ENCODE measurements at regions not wholly inside any gene's neighbourhood (a gene's known extent, or its start where the extent isn't known, plus 50 kb on each side); places are given as distances from the start of the nearest gene placed in this dataset.

DNA sequence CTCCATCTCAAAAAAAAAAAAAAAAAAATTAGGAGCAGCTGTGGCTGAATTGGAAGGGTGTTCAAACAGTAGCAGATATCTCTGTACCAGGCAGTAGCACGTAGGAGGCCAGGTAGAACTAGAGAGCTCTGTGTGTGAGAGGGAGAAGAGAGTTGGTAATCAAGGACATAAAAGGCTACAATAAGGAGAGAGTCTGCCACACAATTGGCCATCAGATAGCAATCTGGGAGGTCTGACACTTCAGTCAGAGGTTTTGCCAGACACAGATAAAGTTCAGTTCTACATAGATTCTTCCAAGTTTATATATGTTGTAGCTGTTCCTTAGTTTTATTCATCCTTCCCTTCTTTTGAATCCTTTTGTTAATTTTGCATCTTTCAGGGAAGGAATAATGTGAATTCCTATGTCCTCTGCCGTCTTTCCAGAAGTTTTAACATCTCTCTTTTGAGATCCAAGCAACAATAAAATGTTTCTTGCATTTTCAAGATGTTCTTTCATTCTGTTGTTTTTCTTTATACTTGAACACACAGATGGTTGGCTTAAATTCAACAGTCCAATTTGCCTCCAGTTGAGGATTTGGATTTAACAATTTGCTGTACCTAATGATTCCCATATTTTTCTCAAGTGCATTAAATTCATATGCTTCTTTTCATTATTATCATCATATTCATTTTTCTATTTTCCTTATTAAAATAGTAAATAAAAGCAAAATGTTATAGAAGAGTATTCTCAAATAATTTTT, 600.3 kb upstream of the GCFC2 start:
- no peak overlapping the region for H3K4me2 ChIP-seq
- no peak overlapping the region for H3K27ac ChIP-seq
- no peaks in the 10 kb centered on the region for H3K9me2 ChIP-seq (replicated peaks; ENCODE audit: insufficient read depth)
- H3K79me2 ChIP-seq: no peaks in the 10 kb centered on the region
- no peaks in the 10 kb centered on the region for H3K27me3 ChIP-seq
- no peak overlapping the region for H2AFZ ChIP-seq
- DNase-seq (ENCODE audit: low spot score): no peak
- TF ChIP-seq EZH2 (IDR thresholded peaks at IDR 0.05; ENCODE audit: borderline replicate concordance) (no peak), EZH2phosphoT487 (IDR thresholded peaks at IDR 0.05; ENCODE audit: low read depth, severe bottlenecking, unreplicated experiment) (no peak)
- TF ChIP-seq, protein P1, sequence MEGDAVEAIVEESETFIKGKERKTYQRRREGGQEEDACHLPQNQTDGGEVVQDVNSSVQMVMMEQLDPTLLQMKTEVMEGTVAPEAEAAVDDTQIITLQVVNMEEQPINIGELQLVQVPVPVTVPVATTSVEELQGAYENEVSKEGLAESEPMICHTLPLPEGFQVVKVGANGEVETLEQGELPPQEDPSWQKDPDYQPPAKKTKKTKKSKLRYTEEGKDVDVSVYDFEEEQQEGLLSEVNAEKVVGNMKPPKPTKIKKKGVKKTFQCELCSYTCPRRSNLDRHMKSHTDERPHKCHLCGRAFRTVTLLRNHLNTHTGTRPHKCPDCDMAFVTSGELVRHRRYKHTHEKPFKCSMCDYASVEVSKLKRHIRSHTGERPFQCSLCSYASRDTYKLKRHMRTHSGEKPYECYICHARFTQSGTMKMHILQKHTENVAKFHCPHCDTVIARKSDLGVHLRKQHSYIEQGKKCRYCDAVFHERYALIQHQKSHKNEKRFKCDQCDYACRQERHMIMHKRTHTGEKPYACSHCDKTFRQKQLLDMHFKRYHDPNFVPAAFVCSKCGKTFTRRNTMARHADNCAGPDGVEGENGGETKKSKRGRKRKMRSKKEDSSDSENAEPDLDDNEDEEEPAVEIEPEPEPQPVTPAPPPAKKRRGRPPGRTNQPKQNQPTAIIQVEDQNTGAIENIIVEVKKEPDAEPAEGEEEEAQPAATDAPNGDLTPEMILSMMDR (IDR thresholded peaks at IDR 0.05; ENCODE audit: poor library complexity): no peak
- WGBS (ENCODE audit: low lambda C conversion rate, missing lambda C conversion rate): 46% methylated on average over 2 of the region's 2 CpGs
- H3K4me1 ChIP-seq (ENCODE audit: insufficient read depth): no peaks in the 10 kb centered on the region
- H3K9me3 ChIP-seq (ENCODE audit: low read depth): no peaks in the 10 kb centered on the region
- H4K20me1 ChIP-seq (ENCODE audit: insufficient read depth, poor library complexity, severe bottlenecking): no peaks in the 10 kb centered on the region
- no peak overlapping the region for H3K4me3 ChIP-seq
- no peaks in the 10 kb centered on the region for H3K36me3 ChIP-seq (replicated peaks; ENCODE audit: insufficient read depth, low read depth)

DNA sequence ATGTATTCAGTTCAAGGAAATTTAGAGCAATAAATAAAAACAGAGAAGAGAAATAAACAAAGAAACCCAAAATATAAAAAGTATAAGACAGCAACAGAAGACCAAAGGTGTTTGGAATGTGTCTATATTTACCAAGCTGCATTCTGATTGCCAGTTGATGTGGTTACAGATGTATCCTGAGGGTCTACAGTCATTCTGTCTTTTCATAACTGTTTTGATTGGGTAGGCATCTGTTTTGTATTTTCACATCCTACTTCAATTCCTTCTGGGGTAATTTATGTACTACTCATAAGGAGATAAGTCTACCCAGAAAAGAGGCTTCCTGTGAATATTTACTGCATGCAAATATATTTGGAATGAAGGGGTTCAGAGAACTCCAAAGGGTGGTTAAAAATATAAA, 596.8 kb upstream of the GCFC2 start:
- no peak overlapping the region for H3K4me2 ChIP-seq
- H3K9me2 ChIP-seq (replicated peaks; ENCODE audit: insufficient read depth): no peaks in the 10 kb centered on the region
- no peaks in the 10 kb centered on the region for H3K36me3 ChIP-seq (replicated peaks; ENCODE audit: insufficient read depth, low read depth)
- H4K20me1 ChIP-seq (ENCODE audit: insufficient read depth, poor library complexity, severe bottlenecking): no peaks in the 10 kb centered on the region
- H3K4me3 ChIP-seq: no peak overlapping the region
- no peak for DNase-seq (ENCODE audit: low spot score)
- H3K4me1 ChIP-seq (ENCODE audit: insufficient read depth): no peaks in the 10 kb centered on the region
- H3K27me3 ChIP-seq: no peaks in the 10 kb centered on the region
- H3K79me2 ChIP-seq: no peaks in the 10 kb centered on the region
- no peaks in the 10 kb centered on the region for H3K9me3 ChIP-seq (ENCODE audit: low read depth)
- no peak for TF ChIP-seq EZH2phosphoT487 (IDR thresholded peaks at IDR 0.05; ENCODE audit: low read depth, severe bottlenecking, unreplicated experiment)
- no peak overlapping the region for H3K27ac ChIP-seq
- no peak overlapping the region for H2AFZ ChIP-seq

DNA sequence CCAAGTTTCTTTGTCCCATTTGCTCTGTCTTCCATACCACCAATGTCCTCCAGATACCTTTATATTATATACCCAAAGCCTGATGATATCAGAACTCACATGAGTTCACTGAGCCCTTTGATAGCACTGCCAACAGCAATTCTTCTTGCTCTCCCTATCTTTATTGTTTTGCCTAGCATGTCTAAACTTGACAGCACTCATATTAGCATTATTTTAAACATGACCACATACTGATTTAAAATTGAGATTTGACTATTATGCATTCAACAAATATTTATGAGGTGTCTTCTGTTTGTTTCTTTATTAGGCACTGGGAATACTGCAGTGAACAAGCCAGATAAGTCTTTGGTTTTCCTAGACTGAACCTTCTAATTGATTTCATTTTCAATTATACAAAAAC, 587.3 kb upstream of the GCFC2 start:
- H2AFZ ChIP-seq: no peak overlapping the region
- no peak overlapping the region for H3K4me2 ChIP-seq
- H3K9me2 ChIP-seq (replicated peaks; ENCODE audit: insufficient read depth): no peaks in the 10 kb centered on the region
- no peaks in the 10 kb centered on the region for H3K9me3 ChIP-seq (ENCODE audit: low read depth)
- H3K27me3 ChIP-seq: peaks cover 30% of the 10 kb centered on the region
- H4K20me1 ChIP-seq (ENCODE audit: insufficient read depth, poor library complexity, severe bottlenecking): no peaks in the 10 kb centered on the region
- no peak overlapping the region for H3K4me3 ChIP-seq
- H3K79me2 ChIP-seq: no peaks in the 10 kb centered on the region
- no peak overlapping the region for H3K27ac ChIP-seq
- H3K4me1 ChIP-seq (ENCODE audit: insufficient read depth): no peaks in the 10 kb centered on the region
- DNase-seq (ENCODE audit: low spot score): no peak
- H3K36me3 ChIP-seq (replicated peaks; ENCODE audit: insufficient read depth, low read depth): no peaks in the 10 kb centered on the region
- no peak for TF ChIP-seq EZH2phosphoT487 (IDR thresholded peaks at IDR 0.05; ENCODE audit: low read depth, severe bottlenecking, unreplicated experiment)
- TF ChIP-seq, protein P1 (IDR thresholded peaks at IDR 0.05; ENCODE audit: poor library complexity): no peak
- no peak for TF ChIP-seq EZH2 (IDR thresholded peaks at IDR 0.05; ENCODE audit: borderline replicate concordance)

DNA sequence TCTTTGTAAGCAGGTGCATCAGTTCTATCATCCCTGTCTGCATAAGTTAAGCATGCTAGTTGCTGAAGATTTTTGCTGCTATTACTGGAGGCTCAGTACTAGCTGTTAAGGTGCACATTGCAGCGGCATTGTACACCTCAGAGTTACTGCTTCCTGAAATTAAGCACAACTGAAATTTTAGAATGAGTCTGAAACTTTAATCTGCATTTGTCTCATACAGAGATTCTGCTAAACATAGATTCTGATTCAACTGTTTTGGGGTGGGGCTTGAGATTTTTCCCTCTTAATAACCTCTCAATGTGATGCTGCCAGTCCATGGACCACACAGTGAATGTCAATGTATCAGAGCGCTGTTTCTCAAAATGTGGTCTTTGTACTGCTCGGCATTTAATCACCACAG, 585.7 kb upstream of the GCFC2 start:
- no peak for DNase-seq (ENCODE audit: low spot score)
- Histone ChIP-seq H2AFZ (no peak overlapping the region), H3K27me3 (peaks cover 40% of the 10 kb centered on the region), H3K9me2 (replicated peaks; ENCODE audit: insufficient read depth) (no peaks in the 10 kb centered on the region), H3K4me2 (no peak overlapping the region), H3K79me2 (no peaks in the 10 kb centered on the region), H3K4me1 (ENCODE audit: insufficient read depth) (no peaks in the 10 kb centered on the region), H3K36me3 (replicated peaks; ENCODE audit: insufficient read depth, low read depth) (no peaks in the 10 kb centered on the region), H3K27ac (no peak overlapping the region), H3K4me3 (no peak overlapping the region), H4K20me1 (ENCODE audit: insufficient read depth, poor library complexity, severe bottlenecking) (no peaks in the 10 kb centered on the region), H3K9me3 (ENCODE audit: low read depth) (no peaks in the 10 kb centered on the region)
- WGBS (ENCODE audit: low lambda C conversion rate, missing lambda C conversion rate): 95% methylated on average over 3 of the region's 3 CpGs
- TF ChIP-seq, protein P1 (IDR thresholded peaks at IDR 0.05; ENCODE audit: poor library complexity): no peak
- no peak for TF ChIP-seq EZH2 (IDR thresholded peaks at IDR 0.05; ENCODE audit: borderline replicate concordance)
- TF ChIP-seq EZH2phosphoT487 (IDR thresholded peaks at IDR 0.05; ENCODE audit: low read depth, severe bottlenecking, unreplicated experiment): no peak

Data from hepatocyte (in vitro differentiated cells).